ENCODE measurements at regions not wholly inside any gene's neighbourhood (a gene's known extent, or its start where the extent isn't known, plus 50 kb on each side); places are given as distances from the start of the nearest gene placed in this dataset.

DNA sequence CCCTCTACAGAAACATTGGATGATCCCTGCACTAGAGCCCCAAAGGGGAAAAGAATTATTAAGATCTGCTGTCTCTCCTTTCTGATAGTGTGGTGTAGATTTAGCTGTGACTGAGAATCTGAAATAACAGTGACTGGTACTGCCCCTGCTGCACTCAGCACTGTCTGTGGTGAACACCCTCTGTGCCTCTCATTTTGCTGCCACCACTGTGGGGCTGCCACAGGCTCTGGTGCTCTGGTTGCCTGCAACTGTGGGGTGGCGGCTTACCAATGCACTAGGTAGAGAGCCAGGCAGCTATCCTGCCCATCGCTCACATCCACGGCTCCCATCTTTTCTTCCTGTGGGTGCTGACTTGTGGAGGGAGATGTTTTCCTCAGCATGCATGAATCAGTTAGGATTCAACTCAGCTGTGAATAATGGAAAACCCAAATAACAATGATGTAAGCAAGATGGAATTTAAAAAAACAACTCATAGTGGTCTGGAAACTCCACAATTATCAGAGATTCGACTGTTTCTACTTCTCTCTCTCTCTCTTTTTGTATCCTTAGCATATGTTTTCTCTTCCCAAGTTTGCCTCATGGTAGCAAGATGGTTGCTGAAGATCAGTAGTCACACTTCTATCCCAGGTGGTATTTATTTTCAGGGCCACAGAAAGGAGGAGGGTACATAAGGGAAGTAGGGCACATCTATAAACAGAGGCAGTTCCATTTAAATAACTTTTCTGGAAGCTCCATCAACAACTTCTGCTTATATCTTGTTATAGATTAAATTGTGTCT, 99.8 kb upstream of the DAP start:
- no peak overlapping the region for H3K4me2 ChIP-seq (ENCODE audit: insufficient read depth in 1 of 2, low read depth in 2 of 2, low read length in 2 of 2)
- TF ChIP-seq SUZ12 (IDR thresholded peaks at IDR 0.05; ENCODE audit: low read length), result no peak
- TF ChIP-seq SP4 (IDR thresholded peaks at IDR 0.05; ENCODE audit: low read length), result no peak
- TF ChIP-seq POLR2AphosphoS5 (IDR thresholded peaks at IDR 0.05; ENCODE audit: low read depth, low read length), result no peak
- TF ChIP-seq CEBPB (IDR thresholded peaks at IDR 0.05; ENCODE audit: low read depth, low read length), result no peak
- TF ChIP-seq KDM1A (IDR thresholded peaks at IDR 0.05; ENCODE audit: borderline replicate concordance, low read length), result no peak
- no peak for TF ChIP-seq JUND (IDR thresholded peaks at IDR 0.05; ENCODE audit: low read length)
- no peak for TF ChIP-seq SRF (IDR thresholded peaks at IDR 0.05; ENCODE audit: low read depth, low read length)
- TF ChIP-seq TBP (IDR thresholded peaks at IDR 0.05; ENCODE audit: low read depth, low read length), result no peak
- TF ChIP-seq, protein P1, sequence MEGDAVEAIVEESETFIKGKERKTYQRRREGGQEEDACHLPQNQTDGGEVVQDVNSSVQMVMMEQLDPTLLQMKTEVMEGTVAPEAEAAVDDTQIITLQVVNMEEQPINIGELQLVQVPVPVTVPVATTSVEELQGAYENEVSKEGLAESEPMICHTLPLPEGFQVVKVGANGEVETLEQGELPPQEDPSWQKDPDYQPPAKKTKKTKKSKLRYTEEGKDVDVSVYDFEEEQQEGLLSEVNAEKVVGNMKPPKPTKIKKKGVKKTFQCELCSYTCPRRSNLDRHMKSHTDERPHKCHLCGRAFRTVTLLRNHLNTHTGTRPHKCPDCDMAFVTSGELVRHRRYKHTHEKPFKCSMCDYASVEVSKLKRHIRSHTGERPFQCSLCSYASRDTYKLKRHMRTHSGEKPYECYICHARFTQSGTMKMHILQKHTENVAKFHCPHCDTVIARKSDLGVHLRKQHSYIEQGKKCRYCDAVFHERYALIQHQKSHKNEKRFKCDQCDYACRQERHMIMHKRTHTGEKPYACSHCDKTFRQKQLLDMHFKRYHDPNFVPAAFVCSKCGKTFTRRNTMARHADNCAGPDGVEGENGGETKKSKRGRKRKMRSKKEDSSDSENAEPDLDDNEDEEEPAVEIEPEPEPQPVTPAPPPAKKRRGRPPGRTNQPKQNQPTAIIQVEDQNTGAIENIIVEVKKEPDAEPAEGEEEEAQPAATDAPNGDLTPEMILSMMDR (IDR thresholded peaks at IDR 0.05; ENCODE audit: control extremely low read depth in 1 of 3, insufficient read depth in 1 of 3, low read depth in 1 of 3, low read length in 3 of 3), result no peak
- no peak for TF ChIP-seq EZH2 (IDR thresholded peaks at IDR 0.05; ENCODE audit: low read depth, low read length, severe bottlenecking)
- TF ChIP-seq CTBP2 (IDR thresholded peaks at IDR 0.05; ENCODE audit: borderline replicate concordance, insufficient read depth, insufficient read length, low read length), result no peak

More for the DNA sequence above, 99.8 kb upstream of the DAP start:
- Histone ChIP-seq H3K4me3 (ENCODE audit: extremely low read depth in 1 of 4, insufficient read depth in 2 of 4, low read depth in 3 of 4, low read length in 4 of 4) (no peak overlapping the region), H3K9ac (replicated peaks in 1 of 4; ENCODE audit: extremely low read depth in 1 of 4, low read depth in 3 of 4, low read length in 3 of 4) (no peak overlapping the region), H4K91ac (replicated peaks; ENCODE audit: insufficient read length, low read length) (no peak overlapping the region), H3K4me1 (replicated peaks in 1 of 4; ENCODE audit: control insufficient read depth in 3 of 4, insufficient read depth in 4 of 4, low read length in 3 of 4) (peaks cover 4 to 16% (median 13%) of the 10 kb centered on the region in 4 experiments), H3K27me3 (replicated peaks in 1 of 4; ENCODE audit: control insufficient read depth in 3 of 4, extremely low read depth in 1 of 4, insufficient read depth in 3 of 4, low read length in 3 of 4) (peaks cover 0 to 10% (median 6%) of the 10 kb centered on the region in 4 experiments; a peak in 3 of 7 replicates), H3K36me3 (ENCODE audit: control insufficient read depth in 2 of 4, insufficient read depth in 4 of 4, low read length in 3 of 4) (no peaks in the 10 kb centered on the region), H3K4ac (replicated peaks; ENCODE audit: insufficient read length, low read depth, low read length) (no peak overlapping the region), H4K20me1 (replicated peaks in 1 of 2; ENCODE audit: control insufficient read depth in 1 of 2, insufficient read depth in 2 of 2, low read length in 2 of 2) (no peaks in the 10 kb centered on the region), H3K9me3 (ENCODE audit: insufficient read depth in 2 of 2, low read depth in 1 of 2, low read length in 1 of 2) (no peaks in the 10 kb centered on the region), H3K23me2 (ENCODE audit: low read depth, low read length) (no peaks in the 10 kb centered on the region), H3K79me2 (ENCODE audit: control insufficient read depth in 1 of 2, insufficient read depth in 2 of 2, low read length in 2 of 2) (no peaks in the 10 kb centered on the region), H2BK20ac (ENCODE audit: low read length) (no peak overlapping the region), H4K8ac (ENCODE audit: extremely low read depth, insufficient read depth, low read length) (no peak overlapping the region), H4K5ac (ENCODE audit: insufficient read length, low read depth, low read length) (no peak overlapping the region), H2BK5ac (ENCODE audit: low read depth, low read length) (no peak overlapping the region), H2BK120ac (replicated peaks; ENCODE audit: low read depth, low read length) (no peak overlapping the region), H3K14ac (ENCODE audit: insufficient read length) (no peak overlapping the region), H3K56ac (replicated peaks; ENCODE audit: insufficient read length, low read depth, low read length) (no peak overlapping the region), H3K79me1 (ENCODE audit: low read depth, low read length) (no peaks in the 10 kb centered on the region), H3K23ac (ENCODE audit: insufficient read length) (no peak overlapping the region), H3K27ac (ENCODE audit: low read depth, low read length) (no peak overlapping the region), H2AK5ac (ENCODE audit: low read depth, low read length) (no peak overlapping the region), H2AFZ (ENCODE audit: low read length) (no peak overlapping the region), H2BK15ac (ENCODE audit: low read length) (no peak overlapping the region), H2BK12ac (ENCODE audit: low read depth, low read length) (no peak overlapping the region), H3K18ac (ENCODE audit: extremely low read depth, low read length) (no peak overlapping the region)
- FAIRE-seq, result no peak
- ChIA-PET POLR2A (ENCODE audit: partially characterized antibody) (no interaction called here), CTCF (ENCODE audit: partially characterized antibody) (interaction anchor here (0.8 to 1.7 kb wide), 7 partner anchors 10 to 166 kb away, joined by 3 to 5 read pairs (median 4); no protein-coding TSS in a partner anchor)
- no peak for DNase-seq (ENCODE audit: low read depth in 1 of 2, low spot score in 2 of 2)
- WGBS, 2 experiments (ENCODE audit: extremely low coverage in 1 of 2, insufficient coverage in 1 of 2, insufficient read length in 1 of 2, insufficient replicate concordance in 2 of 2, low coverage in 1 of 2, low lambda C conversion rate in 2 of 2, missing lambda C conversion rate in 1 of 2), result 94% methylated on average over 4 of the region's 4 CpGs; no CpG with 5 or more reads in 1 of the 2 experiments

All from H1 (cell line).